ENCODE measurements at regions not wholly inside any gene's neighbourhood (a gene's known extent, or its start where the extent isn't known, plus 50 kb on each side); places are given as distances from the start of the nearest gene placed in this dataset.
"Not testable (repeated sequence)": the region's sequence is repeated elsewhere in the genome, so short reads cannot be mapped to it uniquely, and the experiment has no call there.

DNA sequence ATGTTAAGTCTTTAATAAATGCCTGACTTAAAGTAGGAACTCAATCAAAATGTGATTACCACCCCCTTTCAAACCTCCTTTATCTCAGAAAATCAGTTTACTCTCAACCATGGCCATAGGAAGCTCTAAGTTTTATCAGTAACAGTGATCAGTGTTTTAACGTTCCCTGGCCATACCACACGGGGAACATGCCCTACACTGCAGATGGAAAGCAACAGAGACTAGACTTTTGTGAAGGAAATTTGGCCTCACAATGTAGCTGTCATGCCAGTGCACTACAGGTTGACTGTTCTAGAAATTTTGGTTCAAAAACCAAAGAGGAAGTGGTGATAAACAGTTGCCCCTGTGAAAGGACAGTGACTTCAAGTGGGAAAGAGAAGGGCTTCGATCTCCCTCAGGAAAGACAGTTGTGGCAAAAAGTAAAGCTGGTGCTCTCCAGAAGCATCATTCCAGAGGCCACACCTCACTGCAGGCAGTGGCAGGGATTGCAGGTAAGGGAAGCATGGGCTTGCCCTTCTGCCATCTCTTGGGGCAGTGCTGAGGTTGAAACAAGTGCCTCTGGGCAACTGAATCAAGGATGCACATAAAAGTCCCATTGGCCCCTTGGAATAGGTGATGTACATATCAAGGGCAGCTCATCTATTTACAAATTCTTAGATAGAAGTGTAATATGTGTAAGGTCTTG is 57.7 kb upstream of the FCGR1A start:
- not testable (repeated sequence) for H3K4me3 Mint-ChIP-seq; DNase-seq; H3K4me1 Mint-ChIP-seq (ENCODE audit: low read depth); H3K9me3 Mint-ChIP-seq; H3K36me3 Mint-ChIP-seq (ENCODE audit: insufficient read depth); ATAC-seq; H3K27me3 Mint-ChIP-seq (ENCODE audit: low read depth)

DNA sequence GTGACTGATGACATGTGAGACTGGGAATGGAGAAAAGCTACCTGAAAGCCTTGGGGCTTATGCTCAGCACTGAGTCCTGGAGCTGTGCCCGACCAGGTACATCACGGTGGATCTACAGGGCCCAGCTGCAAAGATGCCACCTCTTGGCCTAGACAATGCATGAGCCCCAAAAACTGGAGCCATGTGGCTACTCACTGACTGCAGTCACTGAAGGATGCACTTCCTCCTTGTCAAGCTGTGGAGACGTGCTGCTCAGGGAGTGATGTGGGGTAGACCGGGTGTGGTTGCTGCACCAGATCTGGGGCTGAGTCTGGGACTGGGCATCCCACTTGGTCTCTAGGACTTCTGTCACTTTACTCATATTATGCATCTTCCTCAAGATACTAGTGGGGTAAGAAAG is 55.8 kb upstream of the FCGR1A start:
- not testable (repeated sequence) for ATAC-seq; H3K9me3 Mint-ChIP-seq; H3K4me1 Mint-ChIP-seq (ENCODE audit: low read depth); DNase-seq; H3K27me3 Mint-ChIP-seq (ENCODE audit: low read depth); H3K36me3 Mint-ChIP-seq (ENCODE audit: insufficient read depth); H3K4me3 Mint-ChIP-seq

DNA sequence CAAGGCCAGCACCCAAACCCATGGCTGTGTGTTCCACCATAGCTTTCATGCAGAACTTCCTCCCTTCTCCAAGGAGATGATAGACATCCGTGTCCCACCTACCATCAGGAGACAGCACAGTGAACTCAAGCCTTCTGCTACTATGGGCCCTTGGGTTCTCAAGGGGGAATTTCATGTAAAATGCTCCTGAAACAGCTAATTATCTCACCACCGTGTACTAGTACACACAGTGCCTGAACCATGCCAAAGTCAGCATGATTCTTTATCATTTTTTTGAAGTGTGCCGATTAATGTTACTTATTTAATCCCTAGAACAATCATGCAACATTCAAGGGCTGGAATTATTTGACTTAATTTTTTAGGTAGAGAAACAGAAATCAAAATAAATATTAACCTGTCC is 53.9 kb upstream of the FCGR1A start:
- H3K9me3 Mint-ChIP-seq; DNase-seq; H3K27me3 Mint-ChIP-seq (ENCODE audit: low read depth); H3K36me3 Mint-ChIP-seq (ENCODE audit: insufficient read depth); H3K4me1 Mint-ChIP-seq (ENCODE audit: low read depth); ATAC-seq; H3K4me3 Mint-ChIP-seq: not testable (repeated sequence)
